Liver (tissue), 3 donors: ENCODE measurements at regions not wholly inside any gene's neighbourhood (a gene's known extent, or its start where the extent isn't known, plus 50 kb on each side); places are given as distances from the start of the nearest gene placed in this dataset.

Experiments
- ATF3 ChIP-seq: IDR thresholded peaks from 2 replicates; pipeline ENCODE4 v1.6.1; 2016; ENCODE audit warnings: antibody characterized with exemption
- CTCF ChIP-seq: fragments of 150-350 bp; IDR thresholded peaks from 2 replicates; pipeline ENCODE4 v1.5.1; 2017; ENCODE audit warnings: improper control_type of control experiment, low read depth, low read length; ENCODE audit not compliant: missing input control
- EGR1 ChIP-seq, 2 donors: IDR thresholded peaks; 2 replicates each; pipeline ENCODE4 v1.6.1; 2016 to 2018; ENCODE audit warnings: antibody characterized with exemption in 2 of 2, low read depth in 2 of 2
- FOXA1 ChIP-seq: IDR thresholded peaks from 2 replicates; pipeline ENCODE4 v1.6.1; 2016; ENCODE audit warnings: antibody characterized with exemption
- GABPA ChIP-seq, 2 donors: IDR thresholded peaks in 1 of 2; conservative IDR thresholded peaks in 1 of 2; 2 replicates each; pipeline ENCODE4 v1.6.1; 2016; ENCODE audit warnings: antibody characterized with exemption in 2 of 2, mild to moderate bottlenecking in 1 of 2, moderate library complexity in 1 of 2
- HNF4A ChIP-seq, 2 donors: conservative IDR thresholded peaks; 2 replicates each; pipeline ENCODE4 v1.6.1; 2016; ENCODE audit warnings: antibody characterized with exemption in 2 of 2, mild to moderate bottlenecking in 2 of 2
- MAX ChIP-seq: IDR thresholded peaks from 2 replicates; pipeline ENCODE4 v1.6.1; 2016; ENCODE audit warnings: antibody characterized with exemption
- RAD21 ChIP-seq, 2 donors: IDR thresholded peaks; 2 replicates each; pipeline ENCODE4 v1.6.1; 2016; ENCODE audit warnings: antibody characterized with exemption in 2 of 2, mild to moderate bottlenecking in 2 of 2
- REST ChIP-seq: IDR thresholded peaks from 2 replicates; pipeline ENCODE4 v1.6.1; 2016; ENCODE audit warnings: antibody characterized with exemption, mild to moderate bottlenecking
- SP1 ChIP-seq: IDR thresholded peaks from 2 replicates; pipeline ENCODE4 v1.6.1; 2018; ENCODE audit warnings: antibody characterized with exemption, mild to moderate bottlenecking
- TAF1 ChIP-seq: conservative IDR thresholded peaks from 2 replicates; pipeline ENCODE4 v1.6.1; 2016; ENCODE audit warnings: antibody characterized with exemption, mild to moderate bottlenecking
- donor health status: healthy.
- donor health status: healthy.

- TF ChIP-seq CTCF (no peak), HNF4A (conservative IDR thresholded peaks at IDR 0.05) (no peak), TAF1 (no peak), GABPA (IDR thresholded peaks at IDR 0.05 in 1 of 2, conservative IDR thresholded peaks at IDR 0.05 in 1 of 2) (no peak), MAX (no peak), RAD21 (IDR thresholded peaks at IDR 0.05) (no peak), EGR1 (IDR thresholded peaks at IDR 0.05; ENCODE audit: low read depth in 2 of 2) (no peak), SP1 (no peak), ATF3 (no peak), FOXA1 (no peak), REST (no peak)
Observed at GRCh38 chr15:34520566-34520965, 62.9 kb downstream of the GOLGA8B start.
